ENCODE measurements at regions not wholly inside any gene's neighbourhood (a gene's known extent, or its start where the extent isn't known, plus 50 kb on each side); places are given as distances from the start of the nearest gene placed in this dataset.

GRCh38 chr13:85091631-85092234 is 707.5 kb downstream of the SLITRK6 start:
- WGBS, 2 experiments (ENCODE audit: extremely low coverage in 2 of 2, insufficient read length in 1 of 2): 73% methylated on average over 2 of the region's 5 CpGs; no CpG with 5 or more reads in 1 of the 2 experiments
- TF ChIP-seq MAZ (IDR thresholded peaks at IDR 0.05; ENCODE audit: borderline replicate concordance, low read depth, low read length) (no peak), CEBPB (IDR thresholded peaks at IDR 0.05; ENCODE audit: low read depth, low read length) (no peak), CHD1 (IDR thresholded peaks at IDR 0.05; ENCODE audit: low read depth, low read length) (no peak), ELK1 (IDR thresholded peaks at IDR 0.05; ENCODE audit: borderline replicate concordance, low read depth, low read length) (no peak), RAD21 (IDR thresholded peaks at IDR 0.05; ENCODE audit: low read length) (no peak), SMC3 (IDR thresholded peaks at IDR 0.05; ENCODE audit: low read depth, low read length) (no peak), RFX5 (IDR thresholded peaks at IDR 0.05; ENCODE audit: low read depth, low read length) (no peak), FOS (IDR thresholded peaks at IDR 0.05; ENCODE audit: low read depth, low read length) (no peak), MXI1 (IDR thresholded peaks at IDR 0.05; ENCODE audit: borderline replicate concordance, low read depth, low read length) (no peak), MAFK (IDR thresholded peaks at IDR 0.05; ENCODE audit: low read depth, low read length) (no peak)
- no peak overlapping the region for H4K8ac ChIP-seq (ENCODE audit: low read depth in 2 of 2, low read length in 2 of 2)
- no peaks in the 10 kb centered on the region for H3K4me1 ChIP-seq (ENCODE audit: control insufficient read depth, insufficient read depth, low read length)
- ChIA-PET CTCF (no interaction called here), POLR2A (ENCODE audit: unreplicated experiment) (no interaction called here)
- no peak overlapping the region for H2BK15ac ChIP-seq (ENCODE audit: low read depth, low read length)
- DNase-seq: no peak
- no peak overlapping the region for H2BK20ac ChIP-seq (ENCODE audit: low read depth, low read length)
- dilution Hi-C loops (cut with HindIII; ENCODE audit: low sequenced_read_pairs, unreplicated experiment) (no loop called here), intact Hi-C loops (cut with micrococcal nuclease) (no loop called here), in situ Hi-C loops (cut with MboI; ENCODE audit: low sequenced_read_pairs) (no loop called here)
- no peak overlapping the region for H3K18ac ChIP-seq (ENCODE audit: low read depth, low read length)
- H3K79me1 ChIP-seq (ENCODE audit: low read depth in 1 of 2, low read length in 2 of 2): no peaks in the 10 kb centered on the region
- no peak overlapping the region for H4K91ac ChIP-seq (ENCODE audit: insufficient read depth, low read depth, low read length)
- no peaks in the 10 kb centered on the region for H3K9me3 ChIP-seq (ENCODE audit: control insufficient read depth, insufficient read depth, low read length)
- H3K27me3 ChIP-seq (ENCODE audit: control insufficient read depth, insufficient read depth, low read length): no peaks in the 10 kb centered on the region
- H2AK5ac ChIP-seq (ENCODE audit: low read depth, low read length): no peak overlapping the region
- H3K23ac ChIP-seq (ENCODE audit: low read depth, low read length): no peak overlapping the region
- BruUV-seq (replicated peaks): no TSS peak
- no peak overlapping the region for H2BK120ac ChIP-seq (ENCODE audit: low read depth, low read length)
- no peak overlapping the region for H3K14ac ChIP-seq (replicated peaks; ENCODE audit: low read depth, low read length)
- H3K36me3 ChIP-seq (ENCODE audit: control insufficient read depth, insufficient read depth, low read length): no peaks in the 10 kb centered on the region
- no peak overlapping the region for H3K9ac ChIP-seq (ENCODE audit: low read depth, low read length)
- no peak overlapping the region for H2BK5ac ChIP-seq (ENCODE audit: low read depth, low read length, poor library complexity, severe bottlenecking)
- H3K4me3 ChIP-seq (ENCODE audit: insufficient read depth, low read depth, low read length): no peak overlapping the region
- no peak overlapping the region for H3K4me2 ChIP-seq (ENCODE audit: low read depth, low read length)
- no peak overlapping the region for H2AFZ ChIP-seq (replicated peaks; ENCODE audit: low read length, poor library complexity)
- no peak overlapping the region for H3K27ac ChIP-seq (ENCODE audit: insufficient read depth, low read length)
- no peak overlapping the region for H3K4ac ChIP-seq (ENCODE audit: low read depth, low read length)
- no peaks in the 10 kb centered on the region for H3K9me1 ChIP-seq (ENCODE audit: insufficient read depth, low read length)
- ATAC-seq (ENCODE audit: low read depth): no peak
- H4K5ac ChIP-seq (ENCODE audit: low read depth, low read length): no peak overlapping the region
- H2AK9ac ChIP-seq (replicated peaks; ENCODE audit: low read depth, low read length, poor library complexity): no peak overlapping the region
- no peak overlapping the region for H3K56ac ChIP-seq (ENCODE audit: extremely low read depth, insufficient read depth, low read length)
- H4K20me1 ChIP-seq (ENCODE audit: insufficient read depth, low read length): no peaks in the 10 kb centered on the region

Data from IMR-90 (cell line).